ENCODE measurements at regions not wholly inside any gene's neighbourhood (a gene's known extent, or its start where the extent isn't known, plus 50 kb on each side); places are given as distances from the start of the nearest gene placed in this dataset.

GRCh38 chr5:160480652-160481051 lies 59.0 kb downstream of the PTTG1 start:
- TF ChIP-seq CTCF (IDR thresholded peaks at IDR 0.05) (no peak), POLR2A (IDR thresholded peaks at IDR 0.05) (no peak)

Data from Peyer's patch (tissue), 4 donors.